ENCODE measurements at regions not wholly inside any gene's neighbourhood (a gene's known extent, or its start where the extent isn't known, plus 50 kb on each side); places are given as distances from the start of the nearest gene placed in this dataset.

GRCh38 chr2:88253375-88253774 lies 83.2 kb downstream of the THNSL2 start (continued):
- TF ChIP-seq KLF5 (IDR thresholded peaks at IDR 0.05; ENCODE audit: partially characterized antibody), result no peak
- TF ChIP-seq TCF7 (IDR thresholded peaks at IDR 0.05; ENCODE audit: borderline replicate concordance), result no peak
- no peak for TF ChIP-seq KAT2A (conservative IDR thresholded peaks at IDR 0.05; ENCODE audit: control insufficient read depth, low read depth, low read length)
- no peak for TF ChIP-seq POLR2A (IDR thresholded peaks at IDR 0.05; ENCODE audit: low read depth, low read length)
- TF ChIP-seq ZNF622 (IDR thresholded peaks at IDR 0.05), result no peak
- no peak for TF ChIP-seq CHD1 (IDR thresholded peaks at IDR 0.05; ENCODE audit: low read depth, low read length)
- no peak for TF ChIP-seq NR2C2 (IDR thresholded peaks at IDR 0.05; ENCODE audit: borderline replicate concordance, control insufficient read depth, insufficient read length, low read depth)
- TF ChIP-seq, protein P1, sequence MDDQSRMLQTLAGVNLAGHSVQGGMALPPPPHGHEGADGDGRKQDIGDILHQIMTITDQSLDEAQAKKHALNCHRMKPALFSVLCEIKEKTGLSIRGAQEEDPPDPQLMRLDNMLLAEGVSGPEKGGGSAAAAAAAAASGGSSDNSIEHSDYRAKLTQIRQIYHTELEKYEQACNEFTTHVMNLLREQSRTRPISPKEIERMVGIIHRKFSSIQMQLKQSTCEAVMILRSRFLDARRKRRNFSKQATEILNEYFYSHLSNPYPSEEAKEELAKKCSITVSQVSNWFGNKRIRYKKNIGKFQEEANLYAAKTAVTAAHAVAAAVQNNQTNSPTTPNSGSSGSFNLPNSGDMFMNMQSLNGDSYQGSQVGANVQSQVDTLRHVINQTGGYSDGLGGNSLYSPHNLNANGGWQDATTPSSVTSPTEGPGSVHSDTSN (IDR thresholded peaks at IDR 0.05; ENCODE audit: insufficient replicate concordance, low read depth, low read length), result no peak
- TF ChIP-seq NKRF (conservative IDR thresholded peaks at IDR 0.05), result no peak
- no peak for TF ChIP-seq TAF1 (IDR thresholded peaks at IDR 0.05; ENCODE audit: borderline replicate concordance, low read depth, low read length)

- intact Hi-C loops (cut with micrococcal nuclease; ENCODE audit: unreplicated experiment) (no loop called here), in situ Hi-C loops (cut with MboI) (no loop called here)
- Histone ChIP-seq H3K4me2 (ENCODE audit: control insufficient read depth, insufficient read depth) (no peak overlapping the region), H3K27ac (ENCODE audit: control insufficient read depth, insufficient read depth) (no peak overlapping the region), H3K27me3 (replicated peaks in 1 of 2; ENCODE audit: control insufficient read depth in 2 of 2, insufficient read depth in 2 of 2, low read length in 1 of 2) (no peaks in the 10 kb centered on the region; a peak in 1 of 4 replicates), H4K20me1 (ENCODE audit: control insufficient read depth, insufficient read depth) (no peaks in the 10 kb centered on the region), H2AFZ (ENCODE audit: control insufficient read depth, low read depth, low read length) (no peak overlapping the region), H3K4me1 (ENCODE audit: control insufficient read depth, insufficient read depth, low read length) (no peaks in the 10 kb centered on the region), H3K4me3 (no peak overlapping the region), H3K79me2 (ENCODE audit: control insufficient read depth, insufficient read depth, low read length) (no peaks in the 10 kb centered on the region), H3K9ac (ENCODE audit: control insufficient read depth, insufficient read depth, low read length) (no peak overlapping the region), H3K36me3 (ENCODE audit: control insufficient read depth in 2 of 2, insufficient read depth in 2 of 2, low read length in 1 of 2) (no peaks in the 10 kb centered on the region), H3K9me3 (replicated peaks; ENCODE audit: control insufficient read depth, insufficient read depth, low read length) (no peaks in the 10 kb centered on the region)
- ChIA-PET CTCF (interaction anchor here (1.4 kb wide), 1 partner anchor 10 kb away, joined by 3 read pairs; no protein-coding TSS in a partner anchor), RAD21 (ENCODE audit: unreplicated experiment) (interaction anchor here (0.9 to 1.4 kb wide), 2 partner anchors 13 to 86 kb away, joined by 3 to 4 read pairs; no protein-coding TSS in a partner anchor), SMC1A (ENCODE audit: uncharacterized antibody, unreplicated experiment) (no interaction called here), POLR2A (no interaction called here)
- DNase-seq (ENCODE audit: low read depth, low spot score), result no peak
- FAIRE-seq, result no peak
- TF ChIP-seq CTCF (IDR thresholded peaks at IDR 0.05 in 2 of 3, conservative IDR thresholded peaks at IDR 0.05 in 1 of 3; ENCODE audit: control insufficient read depth in 2 of 3, extremely low read depth in 1 of 3, insufficient read depth in 1 of 3, low read depth in 3 of 3, low read length in 3 of 3) (peak in 1 of 3 experiments; percentile 27; a peak in 2 of 6 replicates), NRF1 (conservative IDR thresholded peaks at IDR 0.05; ENCODE audit: low read depth, low read length) (no peak), RAD21 (IDR thresholded peaks at IDR 0.05; ENCODE audit: insufficient read depth, low read depth, low read length) (0 out of 2 replicates have a peak, but pooled peaks have one; percentile 12), SMC3 (IDR thresholded peaks at IDR 0.05; ENCODE audit: borderline replicate concordance, low read length) (0 out of 2 replicates have a peak, but pooled peaks have one; percentile 8)
- peak; percentile 46 for ATAC-seq
- no TSS peak for BruUV-seq (replicated peaks)
- 0% methylated on average over 4 of the region's 5 CpGs for WGBS (ENCODE audit: insufficient coverage, insufficient replicate concordance, low lambda C conversion rate, missing lambda C conversion rate)
Observed at GRCh38 chr2:88252646-88253045, 82.5 kb downstream of the THNSL2 start.
